Thoracic aorta (tissue), 2 donors: ENCODE measurements at regions not wholly inside any gene's neighbourhood (a gene's known extent, or its start where the extent isn't known, plus 50 kb on each side); places are given as distances from the start of the nearest gene placed in this dataset.
"Not testable (repeated sequence)": the region's sequence is repeated elsewhere in the genome, so short reads cannot be mapped to it uniquely, and the experiment has no call there.

Experiments used
- ATAC-seq: fragments of 150-250 bp; one replicate; pipeline ENCODE4 v1.8.0; 2017; ENCODE audit warnings: low read depth; ENCODE audit not compliant: insufficient number of reproducible peaks, low FRiP score
- DNase-seq: peaks from one replicate; pipeline ENCODE4 v3.0.0-alpha.2; 2020; ENCODE audit warnings: low spot score
- H3K27ac ChIP-seq, 2 donors: fragments of 200-600 bp; sonication (generic); 1 replicate in 1 of 2; 2 replicates in 1 of 2; pipeline ENCODE4 v1.5.1; 2016; ENCODE audit warnings: mild to moderate bottlenecking in 2 of 2, moderate library complexity in 2 of 2
- H3K27me3 ChIP-seq: fragments of 200-600 bp; sonication (generic); replicated peaks from 2 replicates; pipeline ENCODE4 v1.6.0; 2016; ENCODE audit warnings: mild to moderate bottlenecking; ENCODE audit not compliant: insufficient read depth
- H3K36me3 ChIP-seq: fragments of 200-600 bp; sonication (generic); one replicate; pipeline ENCODE4 v1.5.1; 2016
- H3K4me1 ChIP-seq, 2 donors: fragments of 200-600 bp; sonication (generic); 1 replicate in 1 of 2; 2 replicates in 1 of 2; pipeline versions ENCODE4 v1.5.1 to v1.6.0; 2016; ENCODE audit warnings: low read depth in 2 of 2, mild to moderate bottlenecking in 1 of 2; ENCODE audit not compliant: control insufficient read depth in 1 of 2
- H3K4me3 ChIP-seq: fragments of 200-600 bp; sonication (generic); 2 replicates; pipeline ENCODE4 v1.5.1; 2016; ENCODE audit warnings: mild to moderate bottlenecking
- H3K9me3 ChIP-seq: fragments of 200-600 bp; sonication (generic); 2 replicates; pipeline ENCODE4 v1.5.1; 2016
- TF ChIP-seq, protein P1 (sequence below): fragments of 200-600 bp; sonication (generic); IDR thresholded peaks from one replicate; pipeline ENCODE4 v1.5.1; 2019; ENCODE audit warnings: antibody characterized with exemption

DNA sequence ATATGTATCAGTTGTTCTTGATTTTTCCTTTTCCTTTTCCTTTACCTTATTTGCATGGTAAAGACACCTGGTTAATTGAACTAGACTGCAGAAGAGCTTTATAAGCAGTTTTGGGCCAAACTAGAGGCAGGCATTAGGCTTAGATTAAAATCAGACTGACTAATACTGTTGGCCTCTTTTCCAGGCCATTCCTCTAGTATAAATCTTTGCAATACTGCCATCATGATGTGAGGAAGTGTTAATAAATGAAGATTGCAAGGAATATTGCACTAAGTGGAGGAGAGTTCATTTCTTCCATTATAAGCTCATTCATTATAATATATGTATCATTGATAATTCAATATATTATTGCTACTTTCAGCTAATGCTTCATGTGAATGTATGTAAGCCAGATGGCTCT is 163.8 kb downstream of the MMUT start:
- TF ChIP-seq, protein P1, sequence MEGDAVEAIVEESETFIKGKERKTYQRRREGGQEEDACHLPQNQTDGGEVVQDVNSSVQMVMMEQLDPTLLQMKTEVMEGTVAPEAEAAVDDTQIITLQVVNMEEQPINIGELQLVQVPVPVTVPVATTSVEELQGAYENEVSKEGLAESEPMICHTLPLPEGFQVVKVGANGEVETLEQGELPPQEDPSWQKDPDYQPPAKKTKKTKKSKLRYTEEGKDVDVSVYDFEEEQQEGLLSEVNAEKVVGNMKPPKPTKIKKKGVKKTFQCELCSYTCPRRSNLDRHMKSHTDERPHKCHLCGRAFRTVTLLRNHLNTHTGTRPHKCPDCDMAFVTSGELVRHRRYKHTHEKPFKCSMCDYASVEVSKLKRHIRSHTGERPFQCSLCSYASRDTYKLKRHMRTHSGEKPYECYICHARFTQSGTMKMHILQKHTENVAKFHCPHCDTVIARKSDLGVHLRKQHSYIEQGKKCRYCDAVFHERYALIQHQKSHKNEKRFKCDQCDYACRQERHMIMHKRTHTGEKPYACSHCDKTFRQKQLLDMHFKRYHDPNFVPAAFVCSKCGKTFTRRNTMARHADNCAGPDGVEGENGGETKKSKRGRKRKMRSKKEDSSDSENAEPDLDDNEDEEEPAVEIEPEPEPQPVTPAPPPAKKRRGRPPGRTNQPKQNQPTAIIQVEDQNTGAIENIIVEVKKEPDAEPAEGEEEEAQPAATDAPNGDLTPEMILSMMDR: no peak
- no peaks in the 10 kb centered on the region for H3K27me3 ChIP-seq
- no peaks in the 10 kb centered on the region for H3K9me3 ChIP-seq
- no peak overlapping the region for H3K27ac ChIP-seq
- ATAC-seq (no peak), DNase-seq (no peak)
- H3K36me3 ChIP-seq: no peaks in the 10 kb centered on the region
- no peak overlapping the region for H3K4me3 ChIP-seq
- no peaks in the 10 kb centered on the region for H3K4me1 ChIP-seq

DNA sequence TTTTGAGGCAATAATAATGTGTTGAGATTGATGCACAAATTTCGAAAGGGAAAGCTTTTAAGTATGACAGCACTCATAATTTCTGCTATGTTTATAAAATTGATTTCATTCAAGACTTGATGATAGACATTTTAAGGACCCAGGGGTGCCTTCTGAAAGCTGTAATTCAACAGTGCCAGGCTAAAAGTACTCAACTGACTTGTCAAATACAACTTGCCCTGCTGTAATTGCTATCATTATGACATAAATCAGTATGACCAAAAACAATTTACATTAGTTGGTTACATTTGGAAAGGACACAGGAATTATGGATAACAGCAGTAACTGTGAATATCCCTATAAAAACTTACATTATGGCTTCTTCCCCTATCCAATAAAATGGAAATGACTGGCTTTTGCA is 178.9 kb downstream of the MMUT start:
- no peaks in the 10 kb centered on the region for H3K9me3 ChIP-seq
- H3K27ac ChIP-seq: no peak overlapping the region
- H3K4me1 ChIP-seq: no peaks in the 10 kb centered on the region
- ATAC-seq (no peak), DNase-seq (no peak)
- H3K4me3 ChIP-seq: no peak overlapping the region
- no peaks in the 10 kb centered on the region for H3K27me3 ChIP-seq
- TF ChIP-seq, protein P1: no peak
- H3K36me3 ChIP-seq: no peaks in the 10 kb centered on the region

DNA sequence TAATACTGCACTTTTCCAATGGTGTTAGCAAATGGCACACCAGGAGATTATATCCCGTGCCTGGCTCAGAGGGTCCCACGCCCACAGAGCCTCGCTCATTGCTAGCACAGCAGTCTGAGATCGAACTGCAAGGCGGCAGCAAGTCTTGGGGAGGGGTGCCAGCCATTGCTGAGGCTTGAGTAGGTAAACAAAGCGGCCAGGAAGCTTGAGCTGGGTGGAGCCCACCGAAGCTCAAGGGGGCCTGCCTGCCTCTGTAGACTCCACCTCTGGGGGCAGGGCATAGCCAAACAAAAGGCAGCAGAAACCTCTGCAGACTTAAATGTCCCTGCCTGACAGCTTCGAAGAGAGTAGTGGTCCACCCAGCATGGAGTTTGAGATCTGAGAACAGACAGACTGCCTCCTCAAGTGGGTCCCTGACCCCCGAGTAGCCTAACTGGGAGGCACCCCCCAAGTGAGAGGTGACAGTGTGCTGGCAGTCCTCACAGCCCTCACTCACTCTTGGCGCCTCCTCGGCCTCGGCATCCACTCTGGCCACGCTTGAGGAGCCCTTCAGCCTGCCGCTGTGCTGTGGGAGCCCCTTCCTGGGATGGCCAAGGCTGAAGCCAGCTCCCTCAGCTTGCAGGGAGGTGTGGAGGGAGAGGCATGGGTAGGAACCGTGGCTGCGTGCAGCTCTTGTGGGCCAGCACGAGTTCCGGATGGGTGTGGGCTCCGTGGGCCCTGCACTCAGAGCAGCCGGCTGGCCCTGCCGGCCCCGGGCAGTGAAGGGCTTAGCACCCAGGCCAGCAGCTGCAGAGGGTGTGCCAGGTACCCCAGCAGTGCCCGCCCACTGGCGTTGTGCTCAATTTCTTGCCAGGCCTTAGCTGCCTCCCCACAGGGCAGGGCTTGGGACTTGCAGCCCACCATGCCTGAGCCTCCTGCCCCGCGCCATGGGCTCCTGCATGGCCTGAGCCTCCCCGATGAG is 188.0 kb downstream of the MMUT start:
- not testable (repeated sequence) for H3K4me3 ChIP-seq, H3K9me3 ChIP-seq, H3K36me3 ChIP-seq, H3K27ac ChIP-seq, H3K27me3 ChIP-seq, DNase-seq, ATAC-seq, H3K4me1 ChIP-seq

DNA sequence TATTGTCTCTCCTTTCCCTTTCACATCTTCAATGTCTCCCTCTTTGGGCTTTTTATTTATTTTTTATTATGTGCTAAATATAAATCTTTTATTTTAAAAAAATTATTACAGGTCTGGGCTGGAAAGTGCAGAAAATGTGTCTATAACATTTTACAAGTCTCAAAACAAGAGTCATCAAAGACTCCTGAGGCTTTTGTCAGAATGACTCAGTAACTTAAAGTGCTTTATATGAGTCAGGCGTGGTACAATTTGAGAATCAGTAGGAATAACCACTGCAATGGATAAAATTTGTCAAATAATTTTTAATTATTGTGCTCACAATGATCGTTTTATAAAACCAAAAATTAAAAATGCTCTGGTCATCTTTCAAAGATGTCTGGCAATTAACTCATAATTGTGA is 193.9 kb downstream of the MMUT start:
- Histone ChIP-seq H3K4me3 (no peak overlapping the region), H3K4me1 (no peaks in the 10 kb centered on the region), H3K27me3 (no peaks in the 10 kb centered on the region), H3K9me3 (no peaks in the 10 kb centered on the region), H3K27ac (no peak overlapping the region), H3K36me3 (no peaks in the 10 kb centered on the region)
- ATAC-seq: no peak
- no peak for DNase-seq
- TF ChIP-seq, protein P1: no peak

GRCh38 chr6:49264909-49265308 is 198.1 kb downstream of the MMUT start:
- no peaks in the 10 kb centered on the region for H3K9me3 ChIP-seq
- ATAC-seq (no peak), DNase-seq (no peak)
- TF ChIP-seq, protein P1: no peak
- no peaks in the 10 kb centered on the region for H3K4me1 ChIP-seq
- no peak overlapping the region for H3K27ac ChIP-seq
- no peaks in the 10 kb centered on the region for H3K27me3 ChIP-seq
- no peak overlapping the region for H3K4me3 ChIP-seq
- H3K36me3 ChIP-seq: no peaks in the 10 kb centered on the region
